ENCODE measurements at regions not wholly inside any gene's neighbourhood (a gene's known extent, or its start where the extent isn't known, plus 50 kb on each side); places are given as distances from the start of the nearest gene placed in this dataset.
A peak's percentile ranks its signal among the peaks of the same experiment; 100 is the strongest.

GRCh38 chr9:88652876-88653275, 117.9 kb downstream of the NXNL2 start:
- Histone ChIP-seq H3K36me3 (no peaks in the 10 kb centered on the region), H3K9me3 (no peaks in the 10 kb centered on the region), H3K4me3 (no peak overlapping the region), H3K27me3 (no peaks in the 10 kb centered on the region), H3K4me1 (peaks cover 0 to 11% (median 0%) of the 10 kb centered on the region in 4 donors), H3K27ac (peak overlapping the region; percentile 28 to 59 (median 48))
- no peak for DNase-seq
- intact Hi-C loops (cut with DNase I; ENCODE audit: low total_unique reads) (no loop called here), in situ Hi-C loops (cut with MboI; ENCODE audit: low pct_ligation_motif_present in 1 of 4, low pct_unique_long_range_greater_than_20kb in 1 of 4, low sequenced_read_pairs in 3 of 4) (no loop called here)
- TF ChIP-seq, protein P1, sequence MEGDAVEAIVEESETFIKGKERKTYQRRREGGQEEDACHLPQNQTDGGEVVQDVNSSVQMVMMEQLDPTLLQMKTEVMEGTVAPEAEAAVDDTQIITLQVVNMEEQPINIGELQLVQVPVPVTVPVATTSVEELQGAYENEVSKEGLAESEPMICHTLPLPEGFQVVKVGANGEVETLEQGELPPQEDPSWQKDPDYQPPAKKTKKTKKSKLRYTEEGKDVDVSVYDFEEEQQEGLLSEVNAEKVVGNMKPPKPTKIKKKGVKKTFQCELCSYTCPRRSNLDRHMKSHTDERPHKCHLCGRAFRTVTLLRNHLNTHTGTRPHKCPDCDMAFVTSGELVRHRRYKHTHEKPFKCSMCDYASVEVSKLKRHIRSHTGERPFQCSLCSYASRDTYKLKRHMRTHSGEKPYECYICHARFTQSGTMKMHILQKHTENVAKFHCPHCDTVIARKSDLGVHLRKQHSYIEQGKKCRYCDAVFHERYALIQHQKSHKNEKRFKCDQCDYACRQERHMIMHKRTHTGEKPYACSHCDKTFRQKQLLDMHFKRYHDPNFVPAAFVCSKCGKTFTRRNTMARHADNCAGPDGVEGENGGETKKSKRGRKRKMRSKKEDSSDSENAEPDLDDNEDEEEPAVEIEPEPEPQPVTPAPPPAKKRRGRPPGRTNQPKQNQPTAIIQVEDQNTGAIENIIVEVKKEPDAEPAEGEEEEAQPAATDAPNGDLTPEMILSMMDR (IDR thresholded peaks at IDR 0.05) = no peak
- no peak for TF ChIP-seq POLR2AphosphoS5 (IDR thresholded peaks at IDR 0.05)
- no peak for TF ChIP-seq POLR2A (IDR thresholded peaks at IDR 0.05)
- no peak for TF ChIP-seq EP300 (IDR thresholded peaks at IDR 0.05; ENCODE audit: low read depth)
- WGBS, 2 donors (ENCODE audit: low coverage in 1 of 2) = 63 to 77% methylated on average over 1 of the region's 1 CpG

DNA sequence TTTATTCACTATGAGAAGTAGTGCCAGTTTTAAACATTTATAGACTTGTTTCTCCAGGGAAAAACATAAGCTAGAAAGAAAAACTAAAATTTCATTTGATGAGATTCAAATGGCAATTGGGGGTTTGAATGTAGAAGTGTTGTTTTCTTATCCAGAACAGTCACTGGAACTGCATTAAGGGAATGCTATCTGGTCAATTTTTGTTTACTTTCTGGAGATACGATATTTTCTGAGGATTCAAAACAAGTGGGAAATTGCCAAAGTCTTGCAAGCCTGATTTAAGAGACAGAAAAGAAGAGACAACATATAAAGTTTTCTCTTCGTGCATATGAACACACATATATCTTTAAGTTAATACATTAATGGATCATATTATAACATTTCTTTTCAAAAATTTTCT, 118.4 kb downstream of the NXNL2 start:
- Histone ChIP-seq H3K27ac (peak overlapping the region in 1 of 4 donors; percentile 28), H3K4me3 (no peak overlapping the region), H3K4me1 (peaks cover 0 to 12% (median 0%) of the 10 kb centered on the region in 4 donors), H3K9me3 (no peaks in the 10 kb centered on the region), H3K27me3 (no peaks in the 10 kb centered on the region), H3K36me3 (no peaks in the 10 kb centered on the region)
- in situ Hi-C loops (cut with MboI; ENCODE audit: low pct_ligation_motif_present in 1 of 4, low pct_unique_long_range_greater_than_20kb in 1 of 4, low sequenced_read_pairs in 3 of 4) (no loop called here), intact Hi-C loops (cut with DNase I; ENCODE audit: low total_unique reads) (no loop called here)
- no peak for DNase-seq
- TF ChIP-seq POLR2A (IDR thresholded peaks at IDR 0.05) (no peak), POLR2AphosphoS5 (IDR thresholded peaks at IDR 0.05) (no peak), EP300 (IDR thresholded peaks at IDR 0.05; ENCODE audit: low read depth) (no peak)
- TF ChIP-seq, protein P1 (IDR thresholded peaks at IDR 0.05) = no peak
- whole genome bisulfite sequencing, 2 donors (ENCODE audit: low coverage in 1 of 2) = 47 to 60% methylated on average over 2 of the region's 2 CpGs

GRCh38 chr9:88653911-88654310, 118.9 kb downstream of the NXNL2 start:
- WGBS, 2 donors (ENCODE audit: low coverage in 1 of 2) = 75 to 94% methylated on average over 2 to 3 of the region's 3 CpGs
- Histone ChIP-seq H3K4me1 (peaks cover 0 to 12% (median 0%) of the 10 kb centered on the region in 4 donors), H3K36me3 (no peaks in the 10 kb centered on the region), H3K27me3 (no peaks in the 10 kb centered on the region), H3K9me3 (no peaks in the 10 kb centered on the region), H3K27ac (no peak overlapping the region), H3K4me3 (no peak overlapping the region)
- in situ Hi-C loops (cut with MboI; ENCODE audit: low pct_ligation_motif_present in 1 of 4, low pct_unique_long_range_greater_than_20kb in 1 of 4, low sequenced_read_pairs in 3 of 4) = no loop called here
- TF ChIP-seq, protein P1 (IDR thresholded peaks at IDR 0.05) = no peak
- no peak for DNase-seq
- intact Hi-C loops (cut with DNase I; ENCODE audit: low total_unique reads) = no loop called here

- H3K36me3 ChIP-seq = no peaks in the 10 kb centered on the region
- no peak for DNase-seq
- no peaks in the 10 kb centered on the region for H3K9me3 ChIP-seq
- H3K4me1 ChIP-seq = peaks cover 0 to 6% (median 0%) of the 10 kb centered on the region in 4 donors
- no peaks in the 10 kb centered on the region for H3K27me3 ChIP-seq
- intact Hi-C loops (cut with DNase I; ENCODE audit: low total_unique reads) (no loop called here), in situ Hi-C loops (cut with MboI; ENCODE audit: low pct_ligation_motif_present in 1 of 4, low pct_unique_long_range_greater_than_20kb in 1 of 4, low sequenced_read_pairs in 3 of 4) (no loop called here)
- no peak for TF ChIP-seq EP300 (IDR thresholded peaks at IDR 0.05; ENCODE audit: low read depth)
- H3K4me3 ChIP-seq = no peak overlapping the region
- WGBS, 2 donors (ENCODE audit: low coverage in 1 of 2) = 20 to 44% methylated on average over 1 to 2 of the region's 2 CpGs
- no peak overlapping the region for H3K27ac ChIP-seq
Observed at GRCh38 chr9:88657893-88658292, 122.9 kb downstream of the NXNL2 start.

GRCh38 chr9:88658311-88658822, 123.4 kb downstream of the NXNL2 start:
- H3K36me3 ChIP-seq = no peaks in the 10 kb centered on the region
- no peaks in the 10 kb centered on the region for H3K27me3 ChIP-seq
- DNase-seq = no peak
- no peak overlapping the region for H3K4me3 ChIP-seq
- intact Hi-C loops (cut with DNase I; ENCODE audit: low total_unique reads) = no loop called here
- no peak overlapping the region for H3K27ac ChIP-seq
- H3K4me1 ChIP-seq = peaks cover 0 to 3% (median 0%) of the 10 kb centered on the region in 4 donors
- H3K9me3 ChIP-seq = no peaks in the 10 kb centered on the region
- TF ChIP-seq, protein P1 (IDR thresholded peaks at IDR 0.05) = no peak
- TF ChIP-seq POLR2AphosphoS5 (IDR thresholded peaks at IDR 0.05) = peak in 1 of 3 donors; percentile 29
- WGBS, 2 donors (ENCODE audit: low coverage in 1 of 2) = 41 to 58% methylated on average over 3 to 7 of the region's 7 CpGs
- in situ Hi-C loops (cut with MboI; ENCODE audit: low pct_ligation_motif_present in 1 of 4, low pct_unique_long_range_greater_than_20kb in 1 of 4, low sequenced_read_pairs in 3 of 4) = no loop called here

All from transverse colon (tissue), 4 donors.